ENCODE measurements at regions not wholly inside any gene's neighbourhood (a gene's known extent, or its start where the extent isn't known, plus 50 kb on each side); places are given as distances from the start of the nearest gene placed in this dataset.

GRCh38 chr13:102466610-102467190, 64.9 kb upstream of the FGF14 start:
- H3K9me3 ChIP-seq: no peaks in the 10 kb centered on the region
- no peak for DNase-seq
- WGBS, 2 donors (ENCODE audit: low coverage in 1 of 2): 56% methylated on average over 3 of the region's 3 CpGs
- in situ Hi-C loops (cut with MboI; ENCODE audit: low pct_ligation_motif_present in 1 of 4, low pct_unique_long_range_greater_than_20kb in 1 of 4, low sequenced_read_pairs in 3 of 4) (loop anchor here in 3 of 4 donors (25.0 kb wide), 1 partner anchor 529 kb away; no protein-coding TSS in a partner anchor), intact Hi-C loops (cut with DNase I; ENCODE audit: low total_unique reads) (no loop called here)
- no peaks in the 10 kb centered on the region for H3K36me3 ChIP-seq
- H3K4me3 ChIP-seq: no peak overlapping the region
- peak overlapping the region in 2 of 4 donors; percentile 8 to 30 for H3K27ac ChIP-seq
- no peaks in the 10 kb centered on the region for H3K27me3 ChIP-seq
- no peaks in the 10 kb centered on the region for H3K4me1 ChIP-seq
- no peak for TF ChIP-seq POLR2A (IDR thresholded peaks at IDR 0.05)
- TF ChIP-seq CTCF (IDR thresholded peaks at IDR 0.05): no peak
- peak in 1 of 3 donors; percentile 45 for TF ChIP-seq POLR2AphosphoS5 (IDR thresholded peaks at IDR 0.05)
- no peak for TF ChIP-seq EP300 (IDR thresholded peaks at IDR 0.05; ENCODE audit: low read depth)

- Histone ChIP-seq H3K9me3 (no peaks in the 10 kb centered on the region), H3K4me1 (no peaks in the 10 kb centered on the region), H3K36me3 (no peaks in the 10 kb centered on the region), H3K4me3 (no peak overlapping the region), H3K27me3 (no peaks in the 10 kb centered on the region), H3K27ac (no peak overlapping the region)
- TF ChIP-seq EP300 (IDR thresholded peaks at IDR 0.05; ENCODE audit: low read depth) (no peak), POLR2AphosphoS5 (IDR thresholded peaks at IDR 0.05) (no peak), CTCF (IDR thresholded peaks at IDR 0.05) (no peak), POLR2A (IDR thresholded peaks at IDR 0.05) (no peak)
- 82 to 88% methylated on average over 3 of the region's 3 CpGs for WGBS, 2 donors (ENCODE audit: low coverage in 1 of 2)
- intact Hi-C loops (cut with DNase I; ENCODE audit: low total_unique reads) (no loop called here), in situ Hi-C loops (cut with MboI; ENCODE audit: low pct_ligation_motif_present in 1 of 4, low pct_unique_long_range_greater_than_20kb in 1 of 4, low sequenced_read_pairs in 3 of 4) (loop anchor here in 3 of 4 donors (25.0 kb wide), 1 partner anchor 525 kb away; no protein-coding TSS in a partner anchor)
- DNase-seq: no peak
These were observed 60.7 kb upstream of the FGF14 start for GRCh38 chr13:102462570-102462969.

- no peak overlapping the region for H3K4me3 ChIP-seq
- H3K4me1 ChIP-seq: no peaks in the 10 kb centered on the region
- no peaks in the 10 kb centered on the region for H3K27me3 ChIP-seq
- TF ChIP-seq EP300 (IDR thresholded peaks at IDR 0.05; ENCODE audit: low read depth): no peak
- no peak for TF ChIP-seq POLR2AphosphoS5 (IDR thresholded peaks at IDR 0.05)
- TF ChIP-seq CTCF (IDR thresholded peaks at IDR 0.05): no peak
- no peak for TF ChIP-seq POLR2A (IDR thresholded peaks at IDR 0.05)
- intact Hi-C loops (cut with DNase I; ENCODE audit: low total_unique reads) (no loop called here), in situ Hi-C loops (cut with MboI; ENCODE audit: low pct_ligation_motif_present in 1 of 4, low pct_unique_long_range_greater_than_20kb in 1 of 4, low sequenced_read_pairs in 3 of 4) (loop anchor here in 3 of 4 donors (25.0 kb wide), 1 partner anchor 524 kb away; no protein-coding TSS in a partner anchor)
- WGBS, 2 donors (ENCODE audit: low coverage in 1 of 2): 69 to 72% methylated on average over 1 of the region's 1 CpG
- H3K9me3 ChIP-seq: no peaks in the 10 kb centered on the region
- no peak overlapping the region for H3K27ac ChIP-seq
- no peaks in the 10 kb centered on the region for H3K36me3 ChIP-seq
- DNase-seq: no peak
These were observed 59.5 kb upstream of the FGF14 start for GRCh38 chr13:102461302-102461701.

- WGBS, 2 donors (ENCODE audit: low coverage in 1 of 2): 67% methylated on average over 7 of the region's 7 CpGs; no CpG with 5 or more reads in 1 of the 2 donors
- TF ChIP-seq POLR2A (IDR thresholded peaks at IDR 0.05): no peak
- TF ChIP-seq POLR2AphosphoS5 (IDR thresholded peaks at IDR 0.05): no peak
- no peak for TF ChIP-seq EP300 (IDR thresholded peaks at IDR 0.05; ENCODE audit: low read depth)
- DNase-seq: no peak
- Histone ChIP-seq H3K4me3 (no peak overlapping the region), H3K36me3 (no peaks in the 10 kb centered on the region), H3K27me3 (no peaks in the 10 kb centered on the region), H3K27ac (no peak overlapping the region), H3K9me3 (no peaks in the 10 kb centered on the region), H3K4me1 (no peaks in the 10 kb centered on the region)
- in situ Hi-C loops (cut with MboI; ENCODE audit: low pct_ligation_motif_present in 1 of 4, low pct_unique_long_range_greater_than_20kb in 1 of 4, low sequenced_read_pairs in 3 of 4): loop anchor here in 3 of 4 donors (25.0 kb wide), 1 partner anchor 524 kb away; no protein-coding TSS in a partner anchor
- intact Hi-C loops (cut with DNase I; ENCODE audit: low total_unique reads): no loop called here
These were observed 59.0 kb upstream of the FGF14 start for GRCh38 chr13:102460806-102461205.
